CD4-positive, alpha-beta T cell treated with Interleukin-12 subunit alpha and Interleukin-12 subunit beta, for 1 hour (primary cell): ENCODE measurements at regions not wholly inside any gene's neighbourhood (a gene's known extent, or its start where the extent isn't known, plus 50 kb on each side); places are given as distances from the start of the nearest gene placed in this dataset.
"Not testable (repeated sequence)": the region's sequence is repeated elsewhere in the genome, so short reads cannot be mapped to it uniquely, and the experiment has no call there.

Source experiments
- DNase-seq: peaks from one replicate; pipeline ENCODE4 v3.0.0-alpha.2; 2020

GRCh38 chr15:77896147-77897112 lies 181.1 kb downstream of the TBC1D2B start:
- not testable (repeated sequence) for DNase-seq

- no peak for DNase-seq
These were observed 181.8 kb downstream of the TBC1D2B start for GRCh38 chr15:77895742-77896141.

- DNase-seq, result not testable (repeated sequence)
These were observed 182.4 kb downstream of the TBC1D2B start for GRCh38 chr15:77895145-77895544.

- DNase-seq, result not testable (repeated sequence)
These were observed 183.6 kb downstream of the TBC1D2B start for GRCh38 chr15:77893671-77894640.

- not testable (repeated sequence) for DNase-seq
These were observed 184.3 kb downstream of the TBC1D2B start for GRCh38 chr15:77893246-77893645.

GRCh38 chr15:77892335-77892734 lies 185.2 kb downstream of the TBC1D2B start:
- no peak for DNase-seq

- not testable (repeated sequence) for DNase-seq
These were observed 185.6 kb downstream of the TBC1D2B start for GRCh38 chr15:77891862-77892261.

- DNase-seq, result not testable (repeated sequence)
These were observed 186.4 kb downstream of the TBC1D2B start for GRCh38 chr15:77890911-77891801.

- DNase-seq, result not testable (repeated sequence)
These were observed 187.4 kb downstream of the TBC1D2B start for GRCh38 chr15:77889828-77890725.

- no peak for DNase-seq
These were observed 188.3 kb downstream of the TBC1D2B start for GRCh38 chr15:77889009-77889806.

- not testable (repeated sequence) for DNase-seq
These were observed 189.7 kb downstream of the TBC1D2B start for GRCh38 chr15:77887563-77888429.

GRCh38 chr15:77886805-77887448 lies 190.6 kb downstream of the TBC1D2B start:
- no peak for DNase-seq

- DNase-seq, result not testable (repeated sequence)
These were observed 191.5 kb downstream of the TBC1D2B start for GRCh38 chr15:77885877-77886500.

- not testable (repeated sequence) for DNase-seq
These were observed 194.5 kb downstream of the TBC1D2B start for GRCh38 chr15:77883012-77883411.

GRCh38 chr15:77881950-77882349 lies 195.6 kb downstream of the TBC1D2B start:
- no peak for DNase-seq

- not testable (repeated sequence) for DNase-seq
These were observed 196.0 kb downstream of the TBC1D2B start for GRCh38 chr15:77881535-77881934.

- DNase-seq, result not testable (repeated sequence)
These were observed 198.0 kb downstream of the TBC1D2B start for GRCh38 chr15:77879466-77879865.
